ENCODE measurements at regions not wholly inside any gene's neighbourhood (a gene's known extent, or its start where the extent isn't known, plus 50 kb on each side); places are given as distances from the start of the nearest gene placed in this dataset.
"Not testable (repeated sequence)": the region's sequence is repeated elsewhere in the genome, so short reads cannot be mapped to it uniquely, and the experiment has no call there.

DNA sequence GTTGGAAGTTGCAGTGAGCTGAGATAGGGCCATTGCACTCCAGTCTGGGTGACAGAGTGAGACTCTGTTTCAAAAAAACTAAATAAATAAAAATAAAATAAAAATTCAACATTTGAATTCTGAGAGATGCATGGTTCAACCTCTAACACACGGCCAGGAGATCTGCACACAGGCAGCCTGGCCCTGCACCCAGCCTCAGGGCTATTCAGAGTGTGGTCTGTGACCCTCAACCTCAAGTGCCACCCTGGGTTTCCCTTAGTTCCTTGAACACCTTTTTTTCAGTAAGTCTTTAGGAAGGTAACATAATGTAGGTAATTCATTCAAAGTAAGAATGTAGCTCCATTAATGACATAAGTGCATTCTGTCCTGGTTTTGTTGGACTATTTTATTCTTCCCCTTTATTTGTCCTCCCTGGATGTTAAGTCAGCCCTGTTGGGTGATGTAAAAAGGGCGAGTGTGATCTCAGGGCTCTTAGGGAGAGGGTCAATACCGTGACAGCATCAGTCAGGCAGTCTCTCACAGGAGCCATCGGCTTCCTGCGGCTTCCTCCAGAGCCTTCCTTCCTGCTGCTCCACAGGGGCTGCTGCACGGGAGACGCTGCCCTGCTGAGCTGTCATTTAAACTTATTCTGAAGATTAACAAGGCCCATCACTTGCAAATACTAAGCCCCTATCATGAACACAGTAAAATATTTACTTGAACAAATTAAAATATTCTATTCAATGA is 139.8 kb downstream of the SPATA31A6 start:
- FAIRE-seq; DNase-seq (ENCODE audit: extremely low spot score, insufficient read length, low read depth): not testable (repeated sequence)

GRCh38 chr9:42325142-42325541 is 141.7 kb downstream of the SPATA31A6 start:
- not testable (repeated sequence) for FAIRE-seq

DNA sequence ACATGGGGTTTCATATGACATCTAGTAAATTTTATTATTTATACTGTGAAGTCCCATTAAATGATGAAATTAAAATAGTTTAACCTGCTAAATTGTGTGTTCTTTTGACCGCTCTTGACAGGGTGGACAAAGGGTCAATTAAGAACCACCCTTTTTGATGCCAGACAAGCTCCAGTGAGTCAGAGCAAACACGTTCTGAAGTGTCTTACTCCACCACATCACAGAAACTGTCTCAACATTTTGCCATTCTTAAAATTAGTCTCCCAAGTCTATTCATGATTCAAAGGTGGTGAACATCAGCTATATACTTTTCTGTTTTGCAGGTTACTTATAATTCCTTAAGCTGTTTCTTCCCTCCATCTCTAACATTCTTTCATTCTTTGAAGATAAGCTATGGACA is 142.1 kb downstream of the SPATA31A6 start:
- FAIRE-seq; DNase-seq (ENCODE audit: extremely low spot score, insufficient read length, low read depth): not testable (repeated sequence)

More at GRCh38 chr9:42325142-42325541, 141.7 kb downstream of the SPATA31A6 start:
- DNase-seq (ENCODE audit: extremely low spot score, insufficient read length, low read depth), result not testable (repeated sequence)

- not testable (repeated sequence) for DNase-seq (ENCODE audit: extremely low spot score, insufficient read length, low read depth); FAIRE-seq
These were observed 143.0 kb downstream of the SPATA31A6 start for GRCh38 chr9:42326482-42326881.

DNA sequence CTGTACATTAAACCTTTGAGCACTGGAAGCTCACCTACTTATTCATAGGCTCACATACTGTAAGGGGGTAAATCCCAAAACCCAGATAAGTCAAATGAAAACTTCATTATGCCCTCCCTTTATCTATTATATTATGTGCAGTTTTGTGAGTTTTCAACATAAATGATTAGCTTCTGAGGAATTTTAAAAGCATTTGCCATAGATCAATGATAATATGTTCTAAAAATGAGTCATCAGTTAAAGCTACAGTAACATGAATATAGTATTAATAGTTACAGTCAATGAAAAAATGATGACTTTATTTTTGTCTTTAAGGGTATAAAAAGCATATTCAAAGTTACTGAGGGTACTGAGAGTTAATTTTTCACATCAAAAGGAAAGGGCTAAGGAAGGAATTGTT is 151.9 kb downstream of the SPATA31A6 start:
- not testable (repeated sequence) for DNase-seq (ENCODE audit: extremely low spot score, insufficient read length, low read depth); FAIRE-seq

- not testable (repeated sequence) for DNase-seq (ENCODE audit: extremely low spot score, insufficient read length, low read depth); FAIRE-seq
These were observed 152.7 kb downstream of the SPATA31A6 start for GRCh38 chr9:42335984-42336657.

GRCh38 chr9:42338275-42338674 is 154.8 kb downstream of the SPATA31A6 start:
- DNase-seq (ENCODE audit: extremely low spot score, insufficient read length, low read depth); FAIRE-seq: not testable (repeated sequence)

- not testable (repeated sequence) for DNase-seq (ENCODE audit: extremely low spot score, insufficient read length, low read depth); FAIRE-seq
These were observed 156.4 kb downstream of the SPATA31A6 start for GRCh38 chr9:42339671-42340434.

DNA sequence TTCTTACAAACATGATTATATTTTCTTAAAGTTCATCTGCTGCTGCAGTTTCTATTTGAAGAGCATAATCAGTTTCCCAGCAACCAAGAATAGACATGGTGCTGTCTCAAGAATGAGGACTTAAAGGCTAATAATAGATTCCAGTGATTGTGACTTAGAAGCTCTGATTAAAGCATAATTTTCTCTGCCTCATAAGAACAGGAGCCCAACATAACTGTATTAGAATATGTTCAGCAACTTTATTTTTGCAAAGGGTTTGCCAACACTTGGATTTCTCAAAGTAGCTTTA is 156.9 kb downstream of the SPATA31A6 start:
- FAIRE-seq; DNase-seq (ENCODE audit: extremely low spot score, insufficient read length, low read depth): not testable (repeated sequence)

GRCh38 chr9:42341860-42342259 is 158.4 kb downstream of the SPATA31A6 start:
- not testable (repeated sequence) for FAIRE-seq; DNase-seq (ENCODE audit: extremely low spot score, insufficient read length, low read depth)

- not testable (repeated sequence) for DNase-seq (ENCODE audit: extremely low spot score, insufficient read length, low read depth); FAIRE-seq
These were observed 158.8 kb downstream of the SPATA31A6 start for GRCh38 chr9:42342297-42342696.

GRCh38 chr9:42344508-42344907 is 161.0 kb downstream of the SPATA31A6 start:
- FAIRE-seq; DNase-seq (ENCODE audit: extremely low spot score, insufficient read length, low read depth): not testable (repeated sequence)

- FAIRE-seq; DNase-seq (ENCODE audit: extremely low spot score, insufficient read length, low read depth): not testable (repeated sequence)
These were observed 163.5 kb downstream of the SPATA31A6 start for GRCh38 chr9:42346916-42347315.

GRCh38 chr9:42349181-42349580 is 165.7 kb downstream of the SPATA31A6 start:
- DNase-seq (ENCODE audit: extremely low spot score, insufficient read length, low read depth); FAIRE-seq: not testable (repeated sequence)

DNA sequence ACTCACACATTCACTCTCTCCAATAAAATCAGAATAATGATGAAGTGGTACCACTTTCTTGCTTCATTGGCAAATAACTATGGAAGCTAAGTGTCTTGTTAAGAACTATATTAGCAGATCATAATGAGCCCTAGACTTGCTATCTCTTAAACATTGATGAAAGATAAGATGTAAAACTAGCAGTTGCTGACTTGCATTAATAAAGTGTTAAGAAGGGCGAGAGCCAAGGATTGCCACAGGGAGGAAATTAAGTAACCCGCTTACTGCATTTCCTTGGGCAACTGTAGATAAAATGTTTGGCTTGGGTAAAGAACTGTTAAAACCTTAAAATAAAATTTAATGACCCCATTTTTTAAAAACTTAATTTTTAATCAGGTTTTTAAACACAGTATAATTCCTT is 167.0 kb downstream of the SPATA31A6 start:
- FAIRE-seq, result not testable (repeated sequence)

DNA sequence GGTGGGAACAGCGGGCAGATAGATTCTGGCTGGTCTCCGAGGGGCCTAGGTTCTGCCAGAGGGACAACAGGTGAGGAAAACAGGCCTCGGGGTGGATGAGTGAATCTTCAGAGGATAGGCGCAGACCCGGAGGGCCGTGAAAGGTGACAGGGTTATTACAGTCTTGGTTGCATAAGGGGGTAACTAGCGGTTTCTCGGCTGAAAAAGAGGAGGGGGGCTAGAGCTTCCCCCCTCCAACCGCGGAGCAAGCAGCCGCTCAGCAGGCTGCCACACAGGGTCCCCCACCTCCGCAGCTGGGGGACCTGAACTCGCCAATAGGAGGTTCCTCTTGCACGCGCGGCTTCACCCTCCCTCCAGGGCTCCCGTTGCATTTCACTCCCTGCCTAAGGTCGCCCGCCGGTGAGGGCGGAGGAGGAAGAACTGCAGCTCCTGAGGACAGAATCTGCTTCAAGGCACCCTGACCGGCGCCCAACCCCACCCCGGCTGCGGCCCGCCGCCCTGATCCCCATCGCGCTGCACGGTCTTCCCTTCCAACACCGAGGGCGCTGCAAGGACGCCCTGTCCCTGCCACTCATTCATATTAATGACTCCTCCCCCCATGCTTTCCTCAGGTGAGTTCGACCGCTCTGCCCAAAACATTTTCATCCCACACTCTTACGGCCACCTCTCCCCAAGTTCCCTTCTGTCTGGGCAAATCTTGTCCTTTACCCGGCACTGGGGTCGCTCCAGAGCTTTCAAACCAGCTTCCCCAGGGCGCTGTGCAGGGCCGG is 174.3 kb downstream of the SPATA31A6 start:
- not testable (repeated sequence) for DNase-seq (ENCODE audit: extremely low spot score, insufficient read length, low read depth); FAIRE-seq

More for the DNA sequence above, 167.0 kb downstream of the SPATA31A6 start:
- DNase-seq (ENCODE audit: extremely low spot score, insufficient read length, low read depth), result not testable (repeated sequence)

- not testable (repeated sequence) for FAIRE-seq; DNase-seq (ENCODE audit: extremely low spot score, insufficient read length, low read depth)
These were observed 175.3 kb downstream of the SPATA31A6 start for GRCh38 chr9:42358626-42359247.

DNA sequence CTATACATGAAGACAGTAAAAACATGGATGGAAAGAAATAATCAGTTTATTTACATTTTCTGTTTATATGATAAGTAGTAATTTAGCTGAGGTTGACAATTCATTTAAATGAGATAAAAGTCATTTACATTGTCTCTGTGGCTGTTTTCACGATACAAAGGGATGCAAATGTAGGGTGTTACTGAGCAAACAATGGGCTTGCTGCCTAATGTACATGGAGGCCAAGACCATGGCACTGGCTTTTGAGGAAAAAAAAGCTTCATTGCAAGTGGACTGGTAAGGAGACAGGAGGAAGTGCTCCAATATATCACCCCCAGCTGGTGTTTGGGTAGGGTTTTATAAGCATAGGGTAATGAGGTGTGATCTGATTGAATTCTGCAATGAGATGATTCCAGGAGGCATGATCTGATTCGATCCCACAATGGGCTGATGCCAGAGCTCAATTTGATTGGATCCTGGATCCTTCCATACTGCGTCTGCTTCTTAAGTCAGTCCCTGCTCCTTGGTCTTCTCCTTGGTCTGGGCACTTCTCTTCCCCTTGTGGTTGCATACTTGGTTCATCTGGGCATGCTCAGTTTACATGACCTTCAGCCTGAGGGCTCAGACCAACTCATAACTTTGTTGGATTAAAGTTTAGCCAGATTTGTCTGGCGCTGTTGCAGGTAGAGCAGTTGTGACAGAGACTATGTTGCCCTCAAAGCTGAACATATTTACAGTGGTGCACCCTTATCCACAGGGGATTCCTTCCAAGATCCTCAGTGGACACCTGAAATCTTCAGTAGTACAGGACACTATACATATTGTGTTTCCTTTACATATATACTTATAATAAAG is 181.2 kb downstream of the SPATA31A6 start:
- not testable (repeated sequence) for FAIRE-seq; DNase-seq (ENCODE audit: extremely low spot score, insufficient read length, low read depth)

All from GM18507 (cell line).